Hepatocyte (in vitro differentiated cells): ENCODE measurements at regions not wholly inside any gene's neighbourhood (a gene's known extent, or its start where the extent isn't known, plus 50 kb on each side); places are given as distances from the start of the nearest gene placed in this dataset.

Experiments used
- EZH2 ChIP-seq: fragments of 200-600 bp; sonication (generic); IDR thresholded peaks from 2 replicates; pipeline ENCODE4 v1.6.1; 2016; ENCODE audit warnings: antibody characterized with exemption, mild to moderate bottlenecking, borderline replicate concordance
- EZH2phosphoT487 ChIP-seq: fragments of 200-600 bp; sonication (generic); IDR thresholded peaks from one replicate; pipeline ENCODE4 v1.6.1; 2018; ENCODE audit warnings: antibody characterized with exemption, mild to moderate bottlenecking, low read depth, moderate library complexity; ENCODE audit not compliant: unreplicated experiment, severe bottlenecking
- TF ChIP-seq, protein P1 (sequence below): fragments of 200-600 bp; sonication (generic); IDR thresholded peaks from 2 replicates; pipeline ENCODE4 v1.5.1; 2016; ENCODE audit warnings: antibody characterized with exemption, mild to moderate bottlenecking; ENCODE audit not compliant: poor library complexity

DNA sequence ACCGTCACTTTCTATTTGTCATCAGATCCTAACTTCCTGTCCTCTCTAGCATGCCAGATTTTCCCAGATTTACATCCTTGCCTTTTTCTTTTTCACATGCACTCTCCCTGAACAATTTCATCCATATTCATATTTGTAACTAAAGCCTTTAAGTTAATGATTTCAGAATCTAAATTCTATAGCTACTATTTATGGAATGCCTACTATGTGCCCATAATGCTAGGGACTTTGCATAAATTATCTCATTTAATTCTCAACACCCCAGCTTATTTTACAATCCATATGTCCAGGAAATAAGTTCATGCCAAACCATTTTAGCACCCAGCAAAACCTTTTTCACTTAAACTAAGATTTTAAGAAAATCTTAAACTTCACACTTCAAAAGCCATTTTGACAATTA is 531.9 kb downstream of the NUP35 start:
- TF ChIP-seq, protein P1, sequence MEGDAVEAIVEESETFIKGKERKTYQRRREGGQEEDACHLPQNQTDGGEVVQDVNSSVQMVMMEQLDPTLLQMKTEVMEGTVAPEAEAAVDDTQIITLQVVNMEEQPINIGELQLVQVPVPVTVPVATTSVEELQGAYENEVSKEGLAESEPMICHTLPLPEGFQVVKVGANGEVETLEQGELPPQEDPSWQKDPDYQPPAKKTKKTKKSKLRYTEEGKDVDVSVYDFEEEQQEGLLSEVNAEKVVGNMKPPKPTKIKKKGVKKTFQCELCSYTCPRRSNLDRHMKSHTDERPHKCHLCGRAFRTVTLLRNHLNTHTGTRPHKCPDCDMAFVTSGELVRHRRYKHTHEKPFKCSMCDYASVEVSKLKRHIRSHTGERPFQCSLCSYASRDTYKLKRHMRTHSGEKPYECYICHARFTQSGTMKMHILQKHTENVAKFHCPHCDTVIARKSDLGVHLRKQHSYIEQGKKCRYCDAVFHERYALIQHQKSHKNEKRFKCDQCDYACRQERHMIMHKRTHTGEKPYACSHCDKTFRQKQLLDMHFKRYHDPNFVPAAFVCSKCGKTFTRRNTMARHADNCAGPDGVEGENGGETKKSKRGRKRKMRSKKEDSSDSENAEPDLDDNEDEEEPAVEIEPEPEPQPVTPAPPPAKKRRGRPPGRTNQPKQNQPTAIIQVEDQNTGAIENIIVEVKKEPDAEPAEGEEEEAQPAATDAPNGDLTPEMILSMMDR: no peak
- TF ChIP-seq EZH2phosphoT487: no peak
- no peak for TF ChIP-seq EZH2
